ENCODE measurements at regions not wholly inside any gene's neighbourhood (a gene's known extent, or its start where the extent isn't known, plus 50 kb on each side); places are given as distances from the start of the nearest gene placed in this dataset.

GRCh38 chr12:104890476-104891096, 67.5 kb downstream of the SLC41A2 start:
- Histone ChIP-seq H4K8ac (replicated peaks; ENCODE audit: insufficient read length, low read depth, low read length) (no peak overlapping the region), H2AK5ac (ENCODE audit: insufficient read length, low read length) (no peak overlapping the region), H3K27ac (ENCODE audit: insufficient read length, low read depth, low read length) (no peak overlapping the region), H2BK120ac (ENCODE audit: low read depth, low read length, poor library complexity, severe bottlenecking) (no peak overlapping the region), H3K4ac (ENCODE audit: low read depth, low read length) (no peak overlapping the region), H3K79me1 (ENCODE audit: insufficient read depth, low read depth, low read length, poor library complexity, severe bottlenecking) (no peaks in the 10 kb centered on the region), H3K4me1 (ENCODE audit: insufficient read depth, low read length) (no peaks in the 10 kb centered on the region), H3K14ac (ENCODE audit: insufficient read depth, low read length) (no peak overlapping the region), H3K9me3 (ENCODE audit: control insufficient read depth, low read depth, low read length) (no peaks in the 10 kb centered on the region), H3K56ac (ENCODE audit: insufficient read length, low read depth, low read length) (no peak overlapping the region), H2BK12ac (ENCODE audit: insufficient read length, low read depth, low read length) (no peak overlapping the region), H2BK15ac (ENCODE audit: low read depth, low read length) (no peak overlapping the region), H3K23me2 (ENCODE audit: insufficient read length, low read depth, low read length, poor library complexity, severe bottlenecking) (no peaks in the 10 kb centered on the region), H4K20me1 (ENCODE audit: control insufficient read depth, insufficient read depth, insufficient read length) (no peaks in the 10 kb centered on the region), H3K4me2 (ENCODE audit: insufficient read depth, insufficient read length, low read length) (no peak overlapping the region), H3K18ac (ENCODE audit: insufficient read length, low read depth, low read length) (no peak overlapping the region), H3T11ph (ENCODE audit: low read length) (no peak overlapping the region), H3K79me2 (ENCODE audit: insufficient read depth, low read length) (no peaks in the 10 kb centered on the region), H3K23ac (ENCODE audit: insufficient read length, low read depth, low read length) (no peak overlapping the region), H2BK20ac (ENCODE audit: low read depth, low read length, poor library complexity, severe bottlenecking) (no peak overlapping the region), H4K91ac (ENCODE audit: insufficient read length, low read depth, low read length) (no peak overlapping the region), H3K9ac (ENCODE audit: extremely low read depth, insufficient read length, low read length) (no peak overlapping the region), H2BK5ac (ENCODE audit: insufficient read length, low read length) (no peak overlapping the region), H3K27me3 (ENCODE audit: insufficient read depth, low read length) (no peaks in the 10 kb centered on the region), H2AFZ (ENCODE audit: low read length) (no peak overlapping the region), H4K5ac (ENCODE audit: insufficient read length, low read depth, low read length) (no peak overlapping the region)
- DNase-seq, result no peak
- Mint-ChIP-seq H3K4me3 (no peak overlapping the region), H3K27me3 (ENCODE audit: low read depth) (no peaks in the 10 kb centered on the region), H3K9me3 (no peaks in the 10 kb centered on the region), H3K27ac (no peak overlapping the region), H3K4me1 (no peaks in the 10 kb centered on the region), H3K36me3 (ENCODE audit: insufficient read depth in 1 of 3, low read depth in 3 of 3) (no peaks in the 10 kb centered on the region)
- no CpG with 5 or more reads among the region's 5 CpGs for WGBS (ENCODE audit: extremely low coverage, insufficient read length, low lambda C conversion rate)
- TF ChIP-seq, protein P1, sequence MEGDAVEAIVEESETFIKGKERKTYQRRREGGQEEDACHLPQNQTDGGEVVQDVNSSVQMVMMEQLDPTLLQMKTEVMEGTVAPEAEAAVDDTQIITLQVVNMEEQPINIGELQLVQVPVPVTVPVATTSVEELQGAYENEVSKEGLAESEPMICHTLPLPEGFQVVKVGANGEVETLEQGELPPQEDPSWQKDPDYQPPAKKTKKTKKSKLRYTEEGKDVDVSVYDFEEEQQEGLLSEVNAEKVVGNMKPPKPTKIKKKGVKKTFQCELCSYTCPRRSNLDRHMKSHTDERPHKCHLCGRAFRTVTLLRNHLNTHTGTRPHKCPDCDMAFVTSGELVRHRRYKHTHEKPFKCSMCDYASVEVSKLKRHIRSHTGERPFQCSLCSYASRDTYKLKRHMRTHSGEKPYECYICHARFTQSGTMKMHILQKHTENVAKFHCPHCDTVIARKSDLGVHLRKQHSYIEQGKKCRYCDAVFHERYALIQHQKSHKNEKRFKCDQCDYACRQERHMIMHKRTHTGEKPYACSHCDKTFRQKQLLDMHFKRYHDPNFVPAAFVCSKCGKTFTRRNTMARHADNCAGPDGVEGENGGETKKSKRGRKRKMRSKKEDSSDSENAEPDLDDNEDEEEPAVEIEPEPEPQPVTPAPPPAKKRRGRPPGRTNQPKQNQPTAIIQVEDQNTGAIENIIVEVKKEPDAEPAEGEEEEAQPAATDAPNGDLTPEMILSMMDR (conservative IDR thresholded peaks at IDR 0.05), result no peak
